ENCODE measurements at regions not wholly inside any gene's neighbourhood (a gene's known extent, or its start where the extent isn't known, plus 50 kb on each side); places are given as distances from the start of the nearest gene placed in this dataset.
A peak's percentile ranks its signal among the peaks of the same experiment; 100 is the strongest.

DNA sequence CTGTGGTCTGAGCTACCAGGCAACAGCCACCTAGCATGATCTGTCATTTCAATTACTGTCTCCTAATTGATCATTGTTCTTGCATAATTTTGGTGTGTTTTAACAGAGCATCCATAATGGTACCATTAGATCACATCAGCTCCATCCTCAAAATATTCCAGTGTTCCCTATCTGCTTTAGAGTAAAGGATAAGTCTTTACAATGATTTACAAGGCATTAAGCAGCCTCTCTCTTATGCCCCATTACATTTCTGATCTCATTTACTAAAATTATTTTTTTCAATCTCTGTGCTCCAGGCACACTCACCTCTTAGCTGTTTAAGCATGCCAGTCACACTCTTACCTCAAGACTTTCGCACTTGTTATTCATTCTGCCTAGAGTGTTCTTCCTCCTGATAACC, 389.9 kb upstream of the PTPRD start:
- ATAC-seq (no peak), FAIRE-seq (no peak), DNase-seq (no peak)
- Histone ChIP-seq H3K27me3 (no peaks in the 10 kb centered on the region), H3K36me3 (no peaks in the 10 kb centered on the region), H3K27ac (no peak overlapping the region), H3K4me1 (no peaks in the 10 kb centered on the region), H3K4me3 (no peak overlapping the region), H3K9me3 (no peaks in the 10 kb centered on the region)
- 44 to 45% methylated on average over 1 of the region's 1 CpG for WGBS, 2 donors
- TF ChIP-seq, protein P1, sequence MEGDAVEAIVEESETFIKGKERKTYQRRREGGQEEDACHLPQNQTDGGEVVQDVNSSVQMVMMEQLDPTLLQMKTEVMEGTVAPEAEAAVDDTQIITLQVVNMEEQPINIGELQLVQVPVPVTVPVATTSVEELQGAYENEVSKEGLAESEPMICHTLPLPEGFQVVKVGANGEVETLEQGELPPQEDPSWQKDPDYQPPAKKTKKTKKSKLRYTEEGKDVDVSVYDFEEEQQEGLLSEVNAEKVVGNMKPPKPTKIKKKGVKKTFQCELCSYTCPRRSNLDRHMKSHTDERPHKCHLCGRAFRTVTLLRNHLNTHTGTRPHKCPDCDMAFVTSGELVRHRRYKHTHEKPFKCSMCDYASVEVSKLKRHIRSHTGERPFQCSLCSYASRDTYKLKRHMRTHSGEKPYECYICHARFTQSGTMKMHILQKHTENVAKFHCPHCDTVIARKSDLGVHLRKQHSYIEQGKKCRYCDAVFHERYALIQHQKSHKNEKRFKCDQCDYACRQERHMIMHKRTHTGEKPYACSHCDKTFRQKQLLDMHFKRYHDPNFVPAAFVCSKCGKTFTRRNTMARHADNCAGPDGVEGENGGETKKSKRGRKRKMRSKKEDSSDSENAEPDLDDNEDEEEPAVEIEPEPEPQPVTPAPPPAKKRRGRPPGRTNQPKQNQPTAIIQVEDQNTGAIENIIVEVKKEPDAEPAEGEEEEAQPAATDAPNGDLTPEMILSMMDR (IDR thresholded peaks at IDR 0.05) = no peak
- intact Hi-C loops (cut with DNase I) = no loop called here

DNA sequence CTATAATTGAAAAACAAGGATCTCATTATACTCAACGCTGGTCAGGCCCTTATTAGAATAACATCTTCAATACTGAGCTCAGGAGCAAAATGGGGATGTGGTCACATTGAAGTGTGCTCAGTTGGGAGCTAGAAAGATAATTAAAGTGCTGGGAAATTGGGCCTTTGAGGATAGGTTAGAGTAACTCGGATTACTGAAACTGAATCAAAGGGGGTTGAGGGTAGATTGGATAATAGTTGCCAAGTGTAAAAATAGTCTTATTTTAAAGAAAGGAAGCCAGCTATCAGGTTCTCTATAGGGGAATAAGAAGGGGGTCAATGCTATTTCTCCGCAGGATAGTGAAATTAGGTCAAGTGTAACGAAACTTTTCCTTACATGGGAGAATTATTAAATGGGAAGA, 391.0 kb upstream of the PTPRD start:
- 69 to 84% methylated on average over 4 of the region's 4 CpGs for WGBS, 2 donors
- ATAC-seq = no peak
- Histone ChIP-seq H3K27me3 (no peaks in the 10 kb centered on the region), H3K4me3 (no peak overlapping the region), H3K4me1 (no peaks in the 10 kb centered on the region), H3K9me3 (no peaks in the 10 kb centered on the region), H3K27ac (no peak overlapping the region), H3K36me3 (no peaks in the 10 kb centered on the region)
- intact Hi-C loops (cut with DNase I) = no loop called here
- no peak for FAIRE-seq
- TF ChIP-seq, protein P1 (IDR thresholded peaks at IDR 0.05) = no peak
- no peak for DNase-seq

DNA sequence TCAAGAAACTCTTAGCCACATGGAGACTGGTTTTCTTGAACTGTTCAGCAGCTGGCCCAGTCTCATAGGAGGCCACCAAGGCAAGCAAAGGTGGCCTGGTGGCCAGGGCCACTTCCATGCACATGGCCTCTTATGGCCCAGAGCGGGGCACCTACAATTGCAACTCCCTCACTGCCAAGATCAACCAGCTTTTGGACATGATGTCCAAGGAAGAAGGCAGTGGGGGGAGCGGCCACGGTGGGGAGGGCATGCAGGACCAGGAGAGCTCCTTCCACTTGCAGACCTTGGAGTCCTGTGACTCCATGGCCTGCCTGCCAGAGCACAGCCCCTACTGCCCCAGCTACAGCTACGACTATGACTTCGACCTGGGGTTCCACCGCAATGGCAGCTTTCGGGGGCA, 398.9 kb upstream of the PTPRD start:
- H3K27me3 ChIP-seq = no peaks in the 10 kb centered on the region
- DNase-seq = peak in 1 of 6 donors; percentile 39
- no peaks in the 10 kb centered on the region for H3K4me1 ChIP-seq
- WGBS, 2 donors = 84 to 85% methylated on average over 7 of the region's 7 CpGs
- no peak for ATAC-seq
- H3K27ac ChIP-seq = no peak overlapping the region
- no peak overlapping the region for H3K4me3 ChIP-seq
- no peaks in the 10 kb centered on the region for H3K36me3 ChIP-seq
- TF ChIP-seq, protein P1 (IDR thresholded peaks at IDR 0.05) = no peak
- no peaks in the 10 kb centered on the region for H3K9me3 ChIP-seq
- intact Hi-C loops (cut with DNase I) = no loop called here
- no peak for FAIRE-seq

DNA sequence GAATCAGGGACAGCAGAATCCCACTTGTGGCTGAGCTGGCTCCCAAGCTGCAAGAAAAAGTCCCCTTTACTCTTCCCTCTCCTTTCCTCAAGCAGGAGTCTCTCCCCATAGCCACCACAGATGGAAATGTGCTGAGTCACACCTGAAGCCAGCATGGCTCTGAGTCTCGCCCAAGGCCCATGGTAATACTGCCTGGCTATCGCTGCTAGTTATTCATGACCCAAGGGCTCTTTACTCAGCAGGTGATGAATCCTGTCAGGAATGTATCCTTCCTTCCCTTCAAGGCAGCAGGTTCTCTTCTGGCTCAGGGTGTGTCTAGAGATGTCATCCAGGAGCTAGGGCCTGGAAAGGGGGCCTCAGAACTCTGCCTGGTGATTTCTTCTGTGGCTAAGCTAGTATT, 403.3 kb upstream of the PTPRD start:
- Histone ChIP-seq H3K4me1 (no peaks in the 10 kb centered on the region), H3K36me3 (no peaks in the 10 kb centered on the region), H3K27ac (no peak overlapping the region), H3K27me3 (no peaks in the 10 kb centered on the region), H3K4me3 (no peak overlapping the region), H3K9me3 (no peaks in the 10 kb centered on the region)
- FAIRE-seq (no peak), ATAC-seq (no peak), DNase-seq (no peak)
- TF ChIP-seq, protein P1 (IDR thresholded peaks at IDR 0.05) = no peak
- WGBS, 2 donors = 86 to 93% methylated on average over 2 of the region's 2 CpGs
- intact Hi-C loops (cut with DNase I) = no loop called here

DNA sequence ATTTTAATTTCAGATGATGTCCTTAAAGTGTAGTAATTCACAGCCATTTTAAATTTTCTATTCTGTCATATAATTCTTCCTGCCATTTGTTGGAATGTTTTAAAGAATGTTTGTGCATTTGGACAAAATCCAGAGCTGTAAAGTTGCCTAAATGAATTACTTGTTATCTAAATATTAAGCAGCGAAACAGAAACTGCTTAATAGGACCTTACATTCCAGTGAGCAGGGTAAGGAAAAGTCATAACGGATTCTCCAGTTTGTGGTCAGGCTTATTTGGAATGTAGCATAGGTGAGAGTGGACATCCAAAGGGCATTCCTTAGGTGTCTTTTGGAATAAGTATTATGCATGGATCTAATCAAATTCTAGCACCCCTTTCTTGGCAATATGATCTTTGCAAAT, 410.4 kb upstream of the PTPRD start:
- Histone ChIP-seq H3K4me1 (no peaks in the 10 kb centered on the region), H3K9me3 (no peaks in the 10 kb centered on the region), H3K36me3 (no peaks in the 10 kb centered on the region), H3K4me3 (no peak overlapping the region), H3K27ac (no peak overlapping the region), H3K27me3 (no peaks in the 10 kb centered on the region)
- no peak for ATAC-seq
- intact Hi-C loops (cut with DNase I) = no loop called here
- TF ChIP-seq, protein P1 (IDR thresholded peaks at IDR 0.05) = no peak
- 31 to 34% methylated on average over 2 of the region's 2 CpGs for WGBS, 2 donors
- no peak for FAIRE-seq
- no peak for DNase-seq

All from pancreas (tissue), 10 donors.